ENCODE measurements at regions not wholly inside any gene's neighbourhood (a gene's known extent, or its start where the extent isn't known, plus 50 kb on each side); places are given as distances from the start of the nearest gene placed in this dataset.
"Not testable (repeated sequence)": the region's sequence is repeated elsewhere in the genome, so short reads cannot be mapped to it uniquely, and the experiment has no call there.

- Histone ChIP-seq H3K36me3 (ENCODE audit: control insufficient read depth in 1 of 2, insufficient read depth in 2 of 2, low read length in 2 of 2) (no peaks in the 10 kb centered on the region), H3K27me3 (ENCODE audit: low read depth, low read length) (no peaks in the 10 kb centered on the region), H3K4me1 (ENCODE audit: control insufficient read depth in 1 of 2, insufficient read depth in 2 of 2, low read length in 2 of 2) (no peaks in the 10 kb centered on the region), H3K9me3 (ENCODE audit: control insufficient read depth in 1 of 2, low read length in 2 of 2) (no peaks in the 10 kb centered on the region), H3K27ac (ENCODE audit: low read length) (no peak overlapping the region), H3K4me3 (ENCODE audit: low read depth in 1 of 2, low read length in 2 of 2) (no peak overlapping the region)
Observed at GRCh38 chr3:173217127-173217526, 76.1 kb upstream of the SPATA16 start.

GRCh38 chr3:173216063-173216462, 75.0 kb upstream of the SPATA16 start:
- no peaks in the 10 kb centered on the region for H3K4me1 ChIP-seq (ENCODE audit: control insufficient read depth in 1 of 2, insufficient read depth in 2 of 2, low read length in 2 of 2)
- H3K27me3 ChIP-seq (ENCODE audit: low read depth, low read length): no peaks in the 10 kb centered on the region
- no peaks in the 10 kb centered on the region for H3K36me3 ChIP-seq (ENCODE audit: control insufficient read depth in 1 of 2, insufficient read depth in 2 of 2, low read length in 2 of 2)
- peak overlapping the region in 1 of 2 donors; percentile 9 for H3K4me3 ChIP-seq (ENCODE audit: low read depth in 1 of 2, low read length in 2 of 2)
- no peaks in the 10 kb centered on the region for H3K9me3 ChIP-seq (ENCODE audit: control insufficient read depth in 1 of 2, low read length in 2 of 2)
- no peak overlapping the region for H3K27ac ChIP-seq (ENCODE audit: low read length)

- Histone ChIP-seq H3K27me3 (ENCODE audit: low read depth, low read length) (no peaks in the 10 kb centered on the region), H3K36me3 (ENCODE audit: control insufficient read depth in 1 of 2, insufficient read depth in 2 of 2, low read length in 2 of 2) (no peaks in the 10 kb centered on the region), H3K9me3 (ENCODE audit: control insufficient read depth in 1 of 2, low read length in 2 of 2) (no peaks in the 10 kb centered on the region), H3K4me3 (ENCODE audit: low read depth in 1 of 2, low read length in 2 of 2) (no peak overlapping the region), H3K27ac (ENCODE audit: low read length) (no peak overlapping the region), H3K4me1 (ENCODE audit: control insufficient read depth in 1 of 2, insufficient read depth in 2 of 2, low read length in 2 of 2) (no peaks in the 10 kb centered on the region)
Observed at GRCh38 chr3:173214576-173214975, 73.5 kb upstream of the SPATA16 start.

GRCh38 chr3:173199568-173199967, 58.5 kb upstream of the SPATA16 start:
- Histone ChIP-seq H3K27me3 (ENCODE audit: low read depth, low read length) (no peaks in the 10 kb centered on the region), H3K27ac (ENCODE audit: low read length) (no peak overlapping the region), H3K4me3 (ENCODE audit: low read depth in 1 of 2, low read length in 2 of 2) (no peak overlapping the region), H3K4me1 (ENCODE audit: control insufficient read depth in 1 of 2, insufficient read depth in 2 of 2, low read length in 2 of 2) (no peaks in the 10 kb centered on the region), H3K36me3 (ENCODE audit: control insufficient read depth in 1 of 2, insufficient read depth in 2 of 2, low read length in 2 of 2) (no peaks in the 10 kb centered on the region), H3K9me3 (ENCODE audit: control insufficient read depth in 1 of 2, low read length in 2 of 2) (peaks cover 0 to 6% of the 10 kb centered on the region in 2 donors)

GRCh38 chr3:173194868-173195267, 53.8 kb upstream of the SPATA16 start:
- not testable (repeated sequence) for H3K27ac ChIP-seq (ENCODE audit: low read length)

GRCh38 chr3:173191611-173192010, 50.6 kb upstream of the SPATA16 start:
- Histone ChIP-seq H3K36me3 (ENCODE audit: control insufficient read depth in 1 of 2, insufficient read depth in 2 of 2, low read length in 2 of 2) (no peaks in the 10 kb centered on the region), H3K9me3 (ENCODE audit: control insufficient read depth in 1 of 2, low read length in 2 of 2) (peaks cover 0 to 7% of the 10 kb centered on the region in 2 donors)

More at GRCh38 chr3:173194868-173195267, 53.8 kb upstream of the SPATA16 start:
- H3K9me3 ChIP-seq (ENCODE audit: control insufficient read depth in 1 of 2, low read length in 2 of 2); H3K4me1 ChIP-seq (ENCODE audit: control insufficient read depth in 1 of 2, insufficient read depth in 2 of 2, low read length in 2 of 2); H3K4me3 ChIP-seq (ENCODE audit: low read depth in 1 of 2, low read length in 2 of 2); H3K27me3 ChIP-seq (ENCODE audit: low read depth, low read length); H3K36me3 ChIP-seq (ENCODE audit: control insufficient read depth in 1 of 2, insufficient read depth in 2 of 2, low read length in 2 of 2): not testable (repeated sequence)

More at GRCh38 chr3:173191611-173192010, 50.6 kb upstream of the SPATA16 start:
- Histone ChIP-seq H3K27me3 (ENCODE audit: low read depth, low read length) (no peaks in the 10 kb centered on the region), H3K4me3 (ENCODE audit: low read depth in 1 of 2, low read length in 2 of 2) (no peak overlapping the region), H3K4me1 (ENCODE audit: control insufficient read depth in 1 of 2, insufficient read depth in 2 of 2, low read length in 2 of 2) (no peaks in the 10 kb centered on the region), H3K27ac (ENCODE audit: low read length) (no peak overlapping the region)
